ENCODE measurements at regions not wholly inside any gene's neighbourhood (a gene's known extent, or its start where the extent isn't known, plus 50 kb on each side); places are given as distances from the start of the nearest gene placed in this dataset.
A peak's percentile ranks its signal among the peaks of the same experiment; 100 is the strongest.

GRCh38 chr3:159144472-159144871 is 342.6 kb downstream of the MFSD1 start:
- no peaks in the 10 kb centered on the region for H3K9me3 Mint-ChIP-seq
- H3K27me3 Mint-ChIP-seq = peaks cover 7% of the 10 kb centered on the region
- no peak overlapping the region for H3K27ac Mint-ChIP-seq
- no peak overlapping the region for H3K4me3 Mint-ChIP-seq
- peaks cover 22% of the 10 kb centered on the region for H3K4me1 Mint-ChIP-seq (ENCODE audit: unreplicated experiment)
- no peak for DNase-seq (ENCODE audit: extremely low spot score, unreplicated experiment)
- TF ChIP-seq, protein P1, sequence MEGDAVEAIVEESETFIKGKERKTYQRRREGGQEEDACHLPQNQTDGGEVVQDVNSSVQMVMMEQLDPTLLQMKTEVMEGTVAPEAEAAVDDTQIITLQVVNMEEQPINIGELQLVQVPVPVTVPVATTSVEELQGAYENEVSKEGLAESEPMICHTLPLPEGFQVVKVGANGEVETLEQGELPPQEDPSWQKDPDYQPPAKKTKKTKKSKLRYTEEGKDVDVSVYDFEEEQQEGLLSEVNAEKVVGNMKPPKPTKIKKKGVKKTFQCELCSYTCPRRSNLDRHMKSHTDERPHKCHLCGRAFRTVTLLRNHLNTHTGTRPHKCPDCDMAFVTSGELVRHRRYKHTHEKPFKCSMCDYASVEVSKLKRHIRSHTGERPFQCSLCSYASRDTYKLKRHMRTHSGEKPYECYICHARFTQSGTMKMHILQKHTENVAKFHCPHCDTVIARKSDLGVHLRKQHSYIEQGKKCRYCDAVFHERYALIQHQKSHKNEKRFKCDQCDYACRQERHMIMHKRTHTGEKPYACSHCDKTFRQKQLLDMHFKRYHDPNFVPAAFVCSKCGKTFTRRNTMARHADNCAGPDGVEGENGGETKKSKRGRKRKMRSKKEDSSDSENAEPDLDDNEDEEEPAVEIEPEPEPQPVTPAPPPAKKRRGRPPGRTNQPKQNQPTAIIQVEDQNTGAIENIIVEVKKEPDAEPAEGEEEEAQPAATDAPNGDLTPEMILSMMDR (conservative IDR thresholded peaks at IDR 0.05) = no peak
- H3K36me3 Mint-ChIP-seq = no peaks in the 10 kb centered on the region

DNA sequence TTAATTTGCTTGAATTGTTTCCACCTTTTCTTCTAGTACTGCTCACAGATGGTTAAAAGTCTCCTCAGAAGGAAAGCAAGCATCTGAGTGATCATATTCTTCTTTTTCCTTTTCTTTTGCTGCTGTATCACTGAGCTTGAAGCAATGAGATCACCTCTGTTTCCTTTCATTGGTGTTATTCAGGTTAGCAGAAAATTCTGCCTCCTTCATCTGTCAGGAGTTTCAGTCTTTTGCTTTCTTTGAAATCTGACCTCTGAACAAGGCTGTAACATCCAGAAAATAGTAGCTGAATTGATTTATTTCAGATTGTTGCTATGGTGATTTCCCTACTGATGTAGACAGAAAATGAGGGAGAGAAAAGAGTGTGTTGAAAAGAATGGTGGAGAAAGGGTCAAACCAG is 343.0 kb downstream of the MFSD1 start:
- Mint-ChIP-seq H3K4me1 (ENCODE audit: unreplicated experiment) (peaks cover 22% of the 10 kb centered on the region), H3K4me3 (peak overlapping the region; percentile 2), H3K27ac (no peak overlapping the region), H3K36me3 (no peaks in the 10 kb centered on the region), H3K9me3 (no peaks in the 10 kb centered on the region), H3K27me3 (peaks cover 11% of the 10 kb centered on the region)
- TF ChIP-seq, protein P1 (conservative IDR thresholded peaks at IDR 0.05) = no peak
- no peak for DNase-seq (ENCODE audit: extremely low spot score, unreplicated experiment)

DNA sequence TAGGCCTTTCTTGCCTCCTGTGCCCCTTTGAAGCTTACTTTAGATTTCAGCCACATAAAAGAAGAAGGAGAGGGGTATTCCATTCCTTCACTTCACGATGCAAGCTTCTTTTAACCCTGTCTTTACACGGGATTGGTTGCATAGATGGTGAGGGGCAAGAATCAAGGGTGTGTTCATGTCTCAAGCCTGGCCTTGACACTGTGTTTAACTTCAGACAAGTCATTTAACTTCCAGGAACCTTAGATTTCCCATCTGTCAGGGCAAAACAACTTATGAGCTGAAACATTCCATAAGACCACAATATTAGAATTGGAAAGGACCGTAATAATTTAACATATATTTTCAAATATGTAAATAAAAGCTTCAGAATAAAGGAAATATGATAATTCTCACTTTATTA is 344.5 kb downstream of the MFSD1 start:
- peaks cover 22% of the 10 kb centered on the region for H3K4me1 Mint-ChIP-seq (ENCODE audit: unreplicated experiment)
- H3K27ac Mint-ChIP-seq = no peak overlapping the region
- no peak for DNase-seq (ENCODE audit: extremely low spot score, unreplicated experiment)
- no peaks in the 10 kb centered on the region for H3K36me3 Mint-ChIP-seq
- no peaks in the 10 kb centered on the region for H3K9me3 Mint-ChIP-seq
- peaks cover 11% of the 10 kb centered on the region for H3K27me3 Mint-ChIP-seq
- TF ChIP-seq, protein P1 (conservative IDR thresholded peaks at IDR 0.05) = no peak
- H3K4me3 Mint-ChIP-seq = no peak overlapping the region

DNA sequence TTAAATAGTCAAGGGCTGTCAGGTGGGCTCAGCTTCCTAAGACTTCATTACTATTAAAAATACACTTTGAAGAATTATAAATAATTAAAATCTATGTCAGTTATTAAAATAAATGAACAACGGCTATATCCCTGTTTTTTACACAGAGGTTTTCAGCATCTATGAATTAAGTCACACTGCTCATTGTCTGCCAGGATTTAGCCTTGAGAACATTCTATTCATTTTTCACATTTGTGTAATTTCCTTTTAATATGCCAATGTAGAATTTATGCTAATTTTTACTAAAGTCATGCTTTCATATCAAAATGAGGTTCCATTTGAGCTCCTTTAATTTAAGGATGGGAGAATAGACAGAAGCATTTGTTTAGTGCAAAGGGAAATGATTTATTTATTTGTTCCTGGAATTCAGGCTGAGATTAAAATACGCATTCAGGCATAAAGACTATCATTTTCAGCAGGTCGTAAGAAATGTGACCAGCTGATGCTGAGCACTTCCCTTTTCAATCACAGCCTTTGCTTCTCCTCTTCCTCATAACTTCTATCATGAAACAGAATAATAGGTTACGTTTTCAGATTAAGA is 345.1 kb downstream of the MFSD1 start:
- H3K4me3 Mint-ChIP-seq = no peak overlapping the region
- TF ChIP-seq, protein P1 (conservative IDR thresholded peaks at IDR 0.05) = no peak
- no peak for DNase-seq (ENCODE audit: extremely low spot score, unreplicated experiment)
- no peaks in the 10 kb centered on the region for H3K9me3 Mint-ChIP-seq
- no peak overlapping the region for H3K27ac Mint-ChIP-seq
- peaks cover 11% of the 10 kb centered on the region for H3K27me3 Mint-ChIP-seq
- H3K4me1 Mint-ChIP-seq (ENCODE audit: unreplicated experiment) = peaks cover 22% of the 10 kb centered on the region
- no peaks in the 10 kb centered on the region for H3K36me3 Mint-ChIP-seq

DNA sequence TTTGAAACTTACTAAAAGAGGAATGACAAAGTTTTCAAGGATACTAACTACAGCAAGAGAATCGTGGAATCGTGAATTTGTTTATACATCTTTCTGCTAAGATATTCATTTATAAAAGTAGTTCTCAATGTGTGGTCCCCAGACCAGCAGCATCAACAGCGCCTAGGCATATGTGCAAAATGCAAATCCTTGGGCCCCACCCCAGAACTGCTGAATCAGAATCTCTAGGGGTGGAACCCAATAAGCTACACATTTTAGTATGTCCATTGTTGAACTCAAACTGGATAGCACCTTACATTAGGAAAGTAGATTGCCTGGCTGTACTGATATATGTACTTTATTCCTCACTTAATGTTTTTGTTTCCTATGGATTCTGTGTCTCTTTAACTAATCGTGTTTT is 346.0 kb downstream of the MFSD1 start:
- H3K27me3 Mint-ChIP-seq = peaks cover 11% of the 10 kb centered on the region
- peaks cover 22% of the 10 kb centered on the region for H3K4me1 Mint-ChIP-seq (ENCODE audit: unreplicated experiment)
- DNase-seq (ENCODE audit: extremely low spot score, unreplicated experiment) = no peak
- no peak overlapping the region for H3K27ac Mint-ChIP-seq
- H3K4me3 Mint-ChIP-seq = no peak overlapping the region
- TF ChIP-seq, protein P1 (conservative IDR thresholded peaks at IDR 0.05) = no peak
- H3K9me3 Mint-ChIP-seq = no peaks in the 10 kb centered on the region
- H3K36me3 Mint-ChIP-seq = no peaks in the 10 kb centered on the region

DNA sequence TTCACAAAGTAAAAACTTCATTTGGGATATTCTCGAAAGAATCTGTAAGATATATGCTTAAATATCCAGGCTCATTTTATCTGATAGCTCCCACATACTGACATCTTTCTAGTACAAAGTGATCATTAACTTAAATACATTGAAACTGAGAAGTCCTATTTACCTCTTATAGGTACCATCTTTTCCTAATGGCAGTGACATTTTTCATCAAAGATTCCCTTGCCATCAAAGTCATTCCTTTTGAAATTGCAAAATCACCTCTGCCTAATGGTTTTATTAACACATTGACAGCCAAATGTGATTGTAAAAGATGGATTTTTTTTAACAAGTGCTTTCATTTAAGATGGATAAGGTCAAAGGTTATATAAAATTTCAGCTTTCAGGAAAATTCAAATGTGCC is 346.6 kb downstream of the MFSD1 start:
- Mint-ChIP-seq H3K27me3 (peaks cover 11% of the 10 kb centered on the region), H3K4me3 (no peak overlapping the region), H3K4me1 (ENCODE audit: unreplicated experiment) (peaks cover 18% of the 10 kb centered on the region), H3K27ac (no peak overlapping the region), H3K36me3 (no peaks in the 10 kb centered on the region), H3K9me3 (no peaks in the 10 kb centered on the region)
- no peak for DNase-seq (ENCODE audit: extremely low spot score, unreplicated experiment)
- TF ChIP-seq, protein P1 (conservative IDR thresholded peaks at IDR 0.05) = no peak
